Endothelial cell of umbilical vein (primary cell): ENCODE measurements at regions not wholly inside any gene's neighbourhood (a gene's known extent, or its start where the extent isn't known, plus 50 kb on each side); places are given as distances from the start of the nearest gene placed in this dataset.

ENCODE experiments used
- EZH2 ChIP-seq: IDR thresholded peaks from 2 replicates; pipeline ENCODE4 v1.6.1; 2012; ENCODE audit warnings: borderline replicate concordance, low read depth, mild to moderate bottlenecking, moderate library complexity, low read length, inconsistent platforms; ENCODE audit not compliant: severe bottlenecking
- POLR2A ChIP-seq: IDR thresholded peaks from 2 replicates; pipeline ENCODE4 v1.6.1; 2012; ENCODE audit warnings: low read depth, mild to moderate bottlenecking, control low read depth, low read length
- TF ChIP-seq, protein P1 (sequence below), 2 donors: IDR thresholded peaks; 1 replicate in 1 of 2; 2 replicates in 1 of 2; pipeline ENCODE4 v1.5.1; 2011; ENCODE audit warnings: low read length in 2 of 2, mild to moderate bottlenecking in 2 of 2, moderate library complexity in 2 of 2, control low read depth in 1 of 2, inconsistent platforms in 1 of 2, low read depth in 1 of 2; ENCODE audit not compliant: insufficient read depth in 1 of 2; ENCODE audit errors: extremely low read depth in 1 of 2
- TF ChIP-seq, protein P2 (sequence below): IDR thresholded peaks from 2 replicates; pipeline ENCODE4 v1.6.1; 2011; ENCODE audit not compliant: insufficient read depth, insufficient read length

DNA sequence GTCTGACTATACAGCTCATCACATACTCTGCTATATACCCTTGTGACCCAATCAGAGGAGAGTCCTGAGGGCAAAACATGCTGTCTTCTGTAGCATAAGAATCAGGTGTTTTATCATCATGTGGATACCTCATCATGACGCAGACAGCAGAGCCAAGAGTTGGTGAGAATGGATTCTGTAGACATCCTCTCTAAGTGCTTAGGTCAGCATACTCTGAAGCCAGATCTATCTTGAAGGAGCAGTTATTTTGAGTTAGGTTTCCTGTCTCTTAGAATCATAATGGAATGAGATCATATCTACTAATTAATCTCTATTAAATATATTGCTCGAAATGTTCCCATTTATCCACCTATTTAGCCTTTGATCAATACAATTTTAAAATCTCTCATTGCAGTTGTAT is 190.2 kb upstream of the KCNH7 start:
- TF ChIP-seq, protein P1, sequence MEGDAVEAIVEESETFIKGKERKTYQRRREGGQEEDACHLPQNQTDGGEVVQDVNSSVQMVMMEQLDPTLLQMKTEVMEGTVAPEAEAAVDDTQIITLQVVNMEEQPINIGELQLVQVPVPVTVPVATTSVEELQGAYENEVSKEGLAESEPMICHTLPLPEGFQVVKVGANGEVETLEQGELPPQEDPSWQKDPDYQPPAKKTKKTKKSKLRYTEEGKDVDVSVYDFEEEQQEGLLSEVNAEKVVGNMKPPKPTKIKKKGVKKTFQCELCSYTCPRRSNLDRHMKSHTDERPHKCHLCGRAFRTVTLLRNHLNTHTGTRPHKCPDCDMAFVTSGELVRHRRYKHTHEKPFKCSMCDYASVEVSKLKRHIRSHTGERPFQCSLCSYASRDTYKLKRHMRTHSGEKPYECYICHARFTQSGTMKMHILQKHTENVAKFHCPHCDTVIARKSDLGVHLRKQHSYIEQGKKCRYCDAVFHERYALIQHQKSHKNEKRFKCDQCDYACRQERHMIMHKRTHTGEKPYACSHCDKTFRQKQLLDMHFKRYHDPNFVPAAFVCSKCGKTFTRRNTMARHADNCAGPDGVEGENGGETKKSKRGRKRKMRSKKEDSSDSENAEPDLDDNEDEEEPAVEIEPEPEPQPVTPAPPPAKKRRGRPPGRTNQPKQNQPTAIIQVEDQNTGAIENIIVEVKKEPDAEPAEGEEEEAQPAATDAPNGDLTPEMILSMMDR (IDR thresholded peaks at IDR 0.05; ENCODE audit: extremely low read depth in 1 of 2, insufficient read depth in 1 of 2, low read depth in 1 of 2, low read length in 2 of 2) = no peak
- TF ChIP-seq EZH2 (no peak), POLR2A (no peak)
- TF ChIP-seq, protein P2, sequence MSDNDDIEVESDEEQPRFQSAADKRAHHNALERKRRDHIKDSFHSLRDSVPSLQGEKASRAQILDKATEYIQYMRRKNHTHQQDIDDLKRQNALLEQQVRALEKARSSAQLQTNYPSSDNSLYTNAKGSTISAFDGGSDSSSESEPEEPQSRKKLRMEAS = no peak
